Ishikawa (cell line): ENCODE measurements at regions not wholly inside any gene's neighbourhood (a gene's known extent, or its start where the extent isn't known, plus 50 kb on each side); places are given as distances from the start of the nearest gene placed in this dataset.

Source experiments
- CEBPB ChIP-seq: IDR thresholded peaks from 2 replicates; pipeline ENCODE4 v1.6.1; 2012
- CREB1 ChIP-seq: IDR thresholded peaks from 2 replicates; pipeline ENCODE4 v1.6.1; 2012; ENCODE audit warnings: low read depth
- EGR1 ChIP-seq: IDR thresholded peaks from 2 replicates; pipeline ENCODE4 v1.6.1; 2012
- EP300 ChIP-seq: IDR thresholded peaks from 2 replicates; pipeline ENCODE4 v1.6.1; 2012; ENCODE audit warnings: borderline replicate concordance
- FOXM1 ChIP-seq: IDR thresholded peaks from 2 replicates; pipeline ENCODE4 v1.6.1; 2012; ENCODE audit warnings: low read depth, borderline replicate concordance
- NFIC ChIP-seq: IDR thresholded peaks from 2 replicates; pipeline ENCODE4 v1.6.1; 2012
- RAD21 ChIP-seq: IDR thresholded peaks from 2 replicates; pipeline ENCODE4 v1.6.1; 2012; ENCODE audit warnings: low read depth
- TAF1 ChIP-seq: IDR thresholded peaks from 2 replicates; pipeline ENCODE4 v1.6.1; 2012; ENCODE audit warnings: low read depth, mild to moderate bottlenecking
- TCF12 ChIP-seq: IDR thresholded peaks from 2 replicates; pipeline ENCODE4 v1.6.1; 2012; ENCODE audit warnings: low read depth
- TEAD4 ChIP-seq: IDR thresholded peaks from 2 replicates; pipeline ENCODE4 v1.6.1; 2012
- YY1 ChIP-seq: IDR thresholded peaks from 2 replicates; pipeline ENCODE4 v1.6.1; 2012; ENCODE audit warnings: low read depth
- ZBTB7A ChIP-seq: IDR thresholded peaks from 2 replicates; pipeline ENCODE4 v1.6.1; 2012; ENCODE audit warnings: low read depth
- TF ChIP-seq, protein P1 (sequence below): IDR thresholded peaks from 2 replicates; pipeline ENCODE4 v1.6.1; 2012
- TF ChIP-seq, protein P2 (sequence below): IDR thresholded peaks from 2 replicates; pipeline ENCODE4 v1.6.1; 2012
- TF ChIP-seq, protein P3 (sequence below): IDR thresholded peaks from 2 replicates; pipeline ENCODE4 v1.6.1; 2012; ENCODE audit warnings: low read depth, mild to moderate bottlenecking

DNA sequence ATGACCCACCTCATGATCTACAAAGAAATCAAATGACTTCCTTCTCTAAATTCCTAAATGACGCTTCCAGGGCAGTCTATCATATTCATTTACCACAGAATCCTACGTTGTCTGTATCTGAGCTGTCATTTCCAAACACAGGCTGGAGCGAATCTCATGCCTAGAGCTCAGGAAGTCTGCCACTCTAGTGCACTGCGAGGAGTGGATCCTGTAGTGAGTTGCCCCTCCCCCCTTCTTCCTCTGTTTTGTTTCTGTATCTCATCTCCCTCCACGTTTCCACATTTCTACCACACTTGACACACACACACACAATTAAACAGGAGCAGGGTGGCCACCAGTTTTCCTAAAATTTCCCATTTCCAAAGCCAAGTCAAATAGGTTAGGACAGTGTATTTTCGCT, 415.4 kb upstream of the PRICKLE1 start:
- TF ChIP-seq RAD21 (no peak), CREB1 (no peak), ZBTB7A (no peak), TCF12 (no peak)

DNA sequence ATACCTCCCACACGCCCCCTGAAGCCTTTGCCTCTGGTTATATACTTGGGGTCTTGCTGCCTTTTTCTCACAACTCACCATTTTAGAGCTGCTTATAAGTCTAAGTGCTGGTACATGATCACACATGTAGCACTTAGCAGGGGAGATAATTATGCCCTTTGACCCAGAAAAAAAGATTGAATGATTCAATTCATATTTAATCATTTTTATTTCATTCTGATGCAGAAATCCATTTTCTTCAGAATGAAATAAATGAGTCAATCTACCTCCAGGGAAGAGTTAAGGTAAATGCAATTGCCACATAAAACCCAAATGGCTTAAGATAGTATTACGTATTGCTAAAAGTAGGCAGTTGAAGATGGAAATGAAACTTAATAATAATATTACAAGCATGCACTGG, 414.6 kb upstream of the PRICKLE1 start:
- TF ChIP-seq RAD21 (no peak), CEBPB (no peak), ZBTB7A (no peak), TEAD4 (no peak), EGR1 (no peak), NFIC (no peak), YY1 (no peak), FOXM1 (no peak), CREB1 (no peak), TAF1 (no peak), TCF12 (no peak), EP300 (no peak)
- TF ChIP-seq, protein P1, sequence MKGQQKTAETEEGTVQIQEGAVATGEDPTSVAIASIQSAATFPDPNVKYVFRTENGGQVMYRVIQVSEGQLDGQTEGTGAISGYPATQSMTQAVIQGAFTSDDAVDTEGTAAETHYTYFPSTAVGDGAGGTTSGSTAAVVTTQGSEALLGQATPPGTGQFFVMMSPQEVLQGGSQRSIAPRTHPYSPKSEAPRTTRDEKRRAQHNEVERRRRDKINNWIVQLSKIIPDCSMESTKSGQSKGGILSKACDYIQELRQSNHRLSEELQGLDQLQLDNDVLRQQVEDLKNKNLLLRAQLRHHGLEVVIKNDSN, result no peak
- TF ChIP-seq, protein P2, sequence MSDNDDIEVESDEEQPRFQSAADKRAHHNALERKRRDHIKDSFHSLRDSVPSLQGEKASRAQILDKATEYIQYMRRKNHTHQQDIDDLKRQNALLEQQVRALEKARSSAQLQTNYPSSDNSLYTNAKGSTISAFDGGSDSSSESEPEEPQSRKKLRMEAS, result no peak
- TF ChIP-seq, protein P3, sequence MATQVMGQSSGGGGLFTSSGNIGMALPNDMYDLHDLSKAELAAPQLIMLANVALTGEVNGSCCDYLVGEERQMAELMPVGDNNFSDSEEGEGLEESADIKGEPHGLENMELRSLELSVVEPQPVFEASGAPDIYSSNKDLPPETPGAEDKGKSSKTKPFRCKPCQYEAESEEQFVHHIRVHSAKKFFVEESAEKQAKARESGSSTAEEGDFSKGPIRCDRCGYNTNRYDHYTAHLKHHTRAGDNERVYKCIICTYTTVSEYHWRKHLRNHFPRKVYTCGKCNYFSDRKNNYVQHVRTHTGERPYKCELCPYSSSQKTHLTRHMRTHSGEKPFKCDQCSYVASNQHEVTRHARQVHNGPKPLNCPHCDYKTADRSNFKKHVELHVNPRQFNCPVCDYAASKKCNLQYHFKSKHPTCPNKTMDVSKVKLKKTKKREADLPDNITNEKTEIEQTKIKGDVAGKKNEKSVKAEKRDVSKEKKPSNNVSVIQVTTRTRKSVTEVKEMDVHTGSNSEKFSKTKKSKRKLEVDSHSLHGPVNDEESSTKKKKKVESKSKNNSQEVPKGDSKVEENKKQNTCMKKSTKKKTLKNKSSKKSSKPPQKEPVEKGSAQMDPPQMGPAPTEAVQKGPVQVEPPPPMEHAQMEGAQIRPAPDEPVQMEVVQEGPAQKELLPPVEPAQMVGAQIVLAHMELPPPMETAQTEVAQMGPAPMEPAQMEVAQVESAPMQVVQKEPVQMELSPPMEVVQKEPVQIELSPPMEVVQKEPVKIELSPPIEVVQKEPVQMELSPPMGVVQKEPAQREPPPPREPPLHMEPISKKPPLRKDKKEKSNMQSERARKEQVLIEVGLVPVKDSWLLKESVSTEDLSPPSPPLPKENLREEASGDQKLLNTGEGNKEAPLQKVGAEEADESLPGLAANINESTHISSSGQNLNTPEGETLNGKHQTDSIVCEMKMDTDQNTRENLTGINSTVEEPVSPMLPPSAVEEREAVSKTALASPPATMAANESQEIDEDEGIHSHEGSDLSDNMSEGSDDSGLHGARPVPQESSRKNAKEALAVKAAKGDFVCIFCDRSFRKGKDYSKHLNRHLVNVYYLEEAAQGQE, result no peak

DNA sequence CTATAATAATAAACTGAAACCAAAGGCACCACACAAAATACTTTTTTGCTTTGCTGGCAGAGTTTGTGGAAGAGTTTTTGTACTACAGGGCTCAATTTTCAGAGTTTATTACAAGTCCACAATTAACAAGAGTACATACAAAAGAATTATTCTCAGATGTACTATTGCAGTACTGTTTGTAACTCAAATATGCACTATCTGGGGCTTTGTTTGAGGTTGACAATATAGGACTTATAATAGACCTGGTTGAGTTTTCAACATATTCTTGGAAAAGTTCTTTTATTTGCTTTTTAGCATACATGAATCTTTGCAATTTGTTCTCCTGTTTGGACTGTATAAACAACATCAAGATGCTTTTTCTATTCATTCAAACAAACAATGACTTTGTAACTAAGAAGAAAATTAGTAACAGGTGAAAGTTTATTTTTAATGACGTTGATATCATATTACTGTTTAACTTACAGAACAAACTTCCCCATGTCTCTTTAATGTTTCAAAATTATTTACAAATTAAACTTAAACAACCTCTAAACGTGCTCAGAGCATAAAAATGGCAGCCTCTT, 407.4 kb upstream of the PRICKLE1 start:
- TF ChIP-seq FOXM1 (no peak), TAF1 (no peak), TCF12 (no peak), EGR1 (no peak), RAD21 (no peak), YY1 (no peak), CREB1 (no peak), ZBTB7A (no peak), NFIC (no peak), EP300 (no peak), TEAD4 (no peak), CEBPB (no peak)
- TF ChIP-seq, protein P3, result no peak
- TF ChIP-seq, protein P1, result no peak
- TF ChIP-seq, protein P2, result no peak

DNA sequence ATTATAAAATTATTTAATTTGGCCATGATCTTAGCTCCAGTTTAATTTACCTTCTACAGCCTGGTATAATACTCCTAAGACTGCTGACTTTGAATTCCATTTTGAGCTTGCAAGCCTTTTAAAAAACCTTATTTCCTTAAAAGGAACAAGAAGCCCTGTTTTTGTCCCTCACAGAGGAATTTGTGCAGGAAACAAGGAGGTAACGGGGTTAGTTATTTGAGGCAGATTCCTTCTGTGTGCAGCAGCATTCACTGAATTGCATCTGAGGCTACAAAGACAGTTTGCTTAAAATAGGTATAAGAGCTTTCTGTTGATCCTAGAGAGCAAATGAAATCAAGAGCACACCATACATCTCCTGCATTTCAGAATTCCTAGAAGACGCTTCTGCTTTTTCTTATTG, 403.3 kb upstream of the PRICKLE1 start:
- TF ChIP-seq ZBTB7A, result no peak
- no peak for TF ChIP-seq EP300
- TF ChIP-seq CREB1, result no peak
- TF ChIP-seq NFIC, result no peak
- no peak for TF ChIP-seq RAD21
- TF ChIP-seq TAF1, result no peak
- TF ChIP-seq, protein P1, result no peak
- TF ChIP-seq TCF12, result no peak
- TF ChIP-seq YY1, result no peak
- no peak for TF ChIP-seq FOXM1
- TF ChIP-seq, protein P2, result no peak

DNA sequence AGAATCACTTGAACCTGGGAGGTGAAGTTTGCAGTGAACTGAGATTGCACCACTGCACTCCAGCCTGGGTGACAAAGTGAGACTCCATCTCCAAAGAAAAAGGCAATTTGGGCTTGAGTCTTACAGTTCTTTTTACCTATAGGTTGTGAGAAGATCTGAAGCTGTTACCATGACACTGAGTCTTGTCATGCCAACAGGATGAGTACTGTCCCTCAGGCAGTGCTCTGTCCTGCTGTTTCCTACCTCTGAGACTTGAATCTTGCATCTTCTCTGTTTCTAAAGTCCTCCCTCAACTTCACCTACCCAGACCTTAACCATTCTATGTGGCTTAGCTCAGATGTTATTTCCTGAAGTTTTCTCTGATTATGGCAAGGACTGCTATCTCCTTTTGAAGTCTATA, 400.8 kb upstream of the PRICKLE1 start:
- TF ChIP-seq TEAD4, result no peak
- TF ChIP-seq EP300, result no peak
- TF ChIP-seq TAF1, result no peak
- TF ChIP-seq CREB1, result no peak
- no peak for TF ChIP-seq NFIC
- TF ChIP-seq TCF12, result no peak
- TF ChIP-seq, protein P3, result no peak
- no peak for TF ChIP-seq EGR1
- TF ChIP-seq, protein P2, result no peak
- TF ChIP-seq YY1, result no peak
- TF ChIP-seq CEBPB, result no peak
- TF ChIP-seq RAD21, result no peak
